ENCODE measurements at regions not wholly inside any gene's neighbourhood (a gene's known extent, or its start where the extent isn't known, plus 50 kb on each side); places are given as distances from the start of the nearest gene placed in this dataset.

GRCh38 chr16:35733278-35733965 is 2274.0 kb downstream of the TP53TG3F start:
- no peak for ATAC-seq
- no peak for DNase-seq
- intact Hi-C loops (cut with DNase I): no loop called here

- no peak for ATAC-seq
- no peak for DNase-seq
- intact Hi-C loops (cut with DNase I): no loop called here
Observed at GRCh38 chr16:35733971-35734702, 2274.7 kb downstream of the TP53TG3F start.

- intact Hi-C loops (cut with DNase I): no loop called here
- no peak for DNase-seq
- ATAC-seq: no peak
Observed at GRCh38 chr16:35734728-35735402, 2275.5 kb downstream of the TP53TG3F start.

GRCh38 chr16:35735403-35736251 is 2276.2 kb downstream of the TP53TG3F start:
- DNase-seq (no peak), ATAC-seq (no peak)
- intact Hi-C loops (cut with DNase I): no loop called here

- ATAC-seq: no peak
- no peak for DNase-seq
- intact Hi-C loops (cut with DNase I): no loop called here
Observed at GRCh38 chr16:35736546-35736945, 2277.1 kb downstream of the TP53TG3F start.

GRCh38 chr16:35737076-35737475 is 2277.7 kb downstream of the TP53TG3F start:
- ATAC-seq (no peak), DNase-seq (no peak)
- intact Hi-C loops (cut with DNase I): no loop called here

GRCh38 chr16:35741546-35741945 is 2282.1 kb downstream of the TP53TG3F start:
- ATAC-seq: no peak

GRCh38 chr16:35743101-35743692 is 2283.8 kb downstream of the TP53TG3F start:
- no peak for ATAC-seq
- no peak for DNase-seq
- intact Hi-C loops (cut with DNase I): no loop called here

More at GRCh38 chr16:35741546-35741945, 2282.1 kb downstream of the TP53TG3F start:
- no peak for DNase-seq
- intact Hi-C loops (cut with DNase I): no loop called here

GRCh38 chr16:35744084-35744483 is 2284.7 kb downstream of the TP53TG3F start:
- DNase-seq: no peak
- intact Hi-C loops (cut with DNase I): no loop called here
- no peak for ATAC-seq

GRCh38 chr16:35744726-35745125 is 2285.3 kb downstream of the TP53TG3F start:
- intact Hi-C loops (cut with DNase I): no loop called here
- no peak for ATAC-seq
- no peak for DNase-seq

GRCh38 chr16:35745191-35745590 is 2285.8 kb downstream of the TP53TG3F start:
- DNase-seq: no peak
- intact Hi-C loops (cut with DNase I): no loop called here
- ATAC-seq: no peak

GRCh38 chr16:35745821-35746248 is 2286.4 kb downstream of the TP53TG3F start:
- intact Hi-C loops (cut with DNase I): no loop called here
- ATAC-seq: no peak
- DNase-seq: no peak

GRCh38 chr16:35746281-35746962 is 2287.0 kb downstream of the TP53TG3F start:
- intact Hi-C loops (cut with DNase I): no loop called here
- DNase-seq (no peak), ATAC-seq (no peak)

GRCh38 chr16:35746963-35747657 is 2287.7 kb downstream of the TP53TG3F start:
- no peak for ATAC-seq
- intact Hi-C loops (cut with DNase I): no loop called here
- no peak for DNase-seq

GRCh38 chr16:35747658-35748455 is 2288.4 kb downstream of the TP53TG3F start:
- DNase-seq: no peak
- intact Hi-C loops (cut with DNase I): no loop called here

GRCh38 chr16:35748621-35749252 is 2289.3 kb downstream of the TP53TG3F start:
- intact Hi-C loops (cut with DNase I): no loop called here
- ATAC-seq (no peak), DNase-seq (no peak)

More at GRCh38 chr16:35747658-35748455, 2288.4 kb downstream of the TP53TG3F start:
- no peak for ATAC-seq
